ENCODE measurements at regions not wholly inside any gene's neighbourhood (a gene's known extent, or its start where the extent isn't known, plus 50 kb on each side); places are given as distances from the start of the nearest gene placed in this dataset.
"Not testable (repeated sequence)": the region's sequence is repeated elsewhere in the genome, so short reads cannot be mapped to it uniquely, and the experiment has no call there.

- ATAC-seq; intact Hi-C loops (cut with DNase I, micrococcal nuclease); DNase-seq: not testable (repeated sequence)
Measured at GRCh38 chr16:22572331-22573224, 61.9 kb downstream of the NPIPB5 start.

DNA sequence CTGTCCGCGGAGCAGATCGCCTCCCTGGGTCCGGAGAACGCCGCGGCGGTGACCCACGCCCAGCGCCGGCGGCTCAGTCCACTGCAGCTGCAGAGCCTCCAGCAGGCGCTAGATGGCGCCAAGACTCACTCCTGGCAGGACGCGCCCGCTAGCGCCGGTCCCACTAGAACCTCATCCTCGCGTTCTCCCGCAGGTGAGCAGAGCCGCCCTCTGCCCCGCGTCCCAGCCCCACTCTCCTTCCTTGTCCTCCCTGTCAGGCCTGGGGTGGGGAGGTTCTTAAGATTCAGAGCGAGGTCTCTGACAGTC is 62.5 kb downstream of the NPIPB5 start:
- intact Hi-C loops (cut with DNase I, micrococcal nuclease); DNase-seq: not testable (repeated sequence)
- ATAC-seq = peak; percentile 98

DNA sequence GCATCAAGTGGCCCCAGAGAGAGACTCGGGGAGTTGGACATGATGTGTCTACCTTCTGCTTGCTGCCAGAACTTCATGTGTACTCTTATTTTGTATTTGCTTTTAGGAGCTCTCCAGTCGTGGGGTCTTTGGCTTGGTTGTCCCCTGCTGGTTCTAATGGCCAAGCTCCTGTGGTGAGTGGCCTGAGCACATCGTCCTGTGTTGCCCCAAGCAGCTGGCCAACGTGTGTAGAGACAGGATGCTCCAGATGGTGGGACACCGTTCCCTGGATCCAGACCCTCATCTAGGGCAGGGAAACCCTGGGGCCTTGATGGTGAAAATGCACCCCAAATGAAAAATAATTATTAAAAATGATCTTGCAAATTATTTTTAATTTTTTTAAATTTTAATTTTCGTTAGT is 65.8 kb downstream of the NPIPB5 start:
- DNase-seq; ATAC-seq; intact Hi-C loops (cut with DNase I, micrococcal nuclease): not testable (repeated sequence)

DNA sequence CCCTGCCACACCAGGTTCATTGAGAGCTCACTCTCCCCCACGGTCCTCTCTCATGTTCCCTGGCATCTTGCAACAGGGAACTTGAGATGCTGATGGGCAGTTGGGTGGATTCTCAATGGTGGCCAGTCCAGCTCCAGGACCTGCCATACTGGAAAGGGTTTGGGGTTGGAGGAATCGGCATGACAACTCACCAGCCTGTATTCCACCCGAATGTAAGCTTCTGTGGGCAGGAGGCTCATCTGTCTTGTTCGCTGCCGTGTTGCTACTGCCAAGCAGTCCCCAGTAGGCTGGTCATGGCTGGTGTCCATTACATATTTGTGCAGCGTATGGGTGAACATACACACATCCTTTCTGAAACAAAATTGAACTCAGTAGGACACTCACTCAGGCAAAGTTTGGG is 72.5 kb downstream of the NPIPB5 start:
- intact Hi-C loops (cut with DNase I, micrococcal nuclease); ATAC-seq; DNase-seq: not testable (repeated sequence)

- ATAC-seq; DNase-seq; intact Hi-C loops (cut with DNase I, micrococcal nuclease): not testable (repeated sequence)
Measured at GRCh38 chr16:22584459-22584858, 73.8 kb downstream of the NPIPB5 start.

DNA sequence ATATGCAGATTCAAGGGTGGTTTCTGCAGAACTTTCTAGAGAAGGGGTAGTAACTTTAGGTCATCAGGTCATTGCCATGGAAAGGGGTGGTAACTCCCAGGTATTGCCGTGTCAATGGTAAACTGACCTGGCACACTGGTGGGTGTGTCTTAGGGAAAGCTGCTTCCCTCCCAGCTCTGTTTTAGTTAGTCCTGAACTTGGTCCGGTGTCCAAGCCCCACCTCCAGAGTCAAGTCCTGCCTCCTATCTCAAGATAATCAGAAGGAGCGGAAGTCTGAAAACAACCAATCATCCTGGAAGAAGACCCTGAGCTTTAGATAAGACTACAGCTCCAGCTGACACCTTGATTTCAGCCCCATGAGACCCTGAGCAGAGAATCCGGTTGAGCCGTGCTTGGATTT is 74.2 kb downstream of the NPIPB5 start:
- ATAC-seq = peak; percentile 80
- DNase-seq; intact Hi-C loops (cut with DNase I, micrococcal nuclease): not testable (repeated sequence)

DNA sequence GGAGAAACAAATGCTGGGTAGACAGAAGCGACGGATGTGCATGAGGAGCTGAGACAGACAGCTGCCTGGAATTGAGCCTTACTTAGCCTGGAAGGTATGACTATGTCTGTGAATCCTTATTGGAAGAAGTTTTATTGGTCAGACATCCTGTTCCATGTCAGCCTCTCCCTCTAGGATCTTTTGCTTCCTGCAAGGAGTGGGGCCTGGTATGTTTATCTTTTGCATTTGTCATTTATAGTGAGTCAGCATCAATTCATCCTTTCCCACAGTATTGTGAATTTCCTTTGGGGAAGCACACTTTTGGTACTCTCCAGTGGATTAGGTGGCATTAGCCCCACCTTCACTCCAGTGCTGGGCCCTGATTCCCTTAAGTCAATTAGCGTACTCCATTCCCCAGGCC is 74.7 kb downstream of the NPIPB5 start:
- intact Hi-C loops (cut with DNase I, micrococcal nuclease); DNase-seq: not testable (repeated sequence)
- peak; percentile 91 for ATAC-seq

GRCh38 chr16:22586732-22587131 is 76.0 kb downstream of the NPIPB5 start:
- intact Hi-C loops (cut with DNase I, micrococcal nuclease); ATAC-seq; DNase-seq: not testable (repeated sequence)

- ATAC-seq; intact Hi-C loops (cut with DNase I, micrococcal nuclease); DNase-seq: not testable (repeated sequence)
Measured at GRCh38 chr16:22589757-22590156, 79.1 kb downstream of the NPIPB5 start.

GRCh38 chr16:22596445-22597045 is 85.9 kb downstream of the NPIPB5 start:
- DNase-seq; ATAC-seq; intact Hi-C loops (cut with DNase I, micrococcal nuclease): not testable (repeated sequence)

- intact Hi-C loops (cut with DNase I, micrococcal nuclease); DNase-seq; ATAC-seq: not testable (repeated sequence)
Measured at GRCh38 chr16:22603744-22604143, 93.1 kb downstream of the NPIPB5 start.

DNA sequence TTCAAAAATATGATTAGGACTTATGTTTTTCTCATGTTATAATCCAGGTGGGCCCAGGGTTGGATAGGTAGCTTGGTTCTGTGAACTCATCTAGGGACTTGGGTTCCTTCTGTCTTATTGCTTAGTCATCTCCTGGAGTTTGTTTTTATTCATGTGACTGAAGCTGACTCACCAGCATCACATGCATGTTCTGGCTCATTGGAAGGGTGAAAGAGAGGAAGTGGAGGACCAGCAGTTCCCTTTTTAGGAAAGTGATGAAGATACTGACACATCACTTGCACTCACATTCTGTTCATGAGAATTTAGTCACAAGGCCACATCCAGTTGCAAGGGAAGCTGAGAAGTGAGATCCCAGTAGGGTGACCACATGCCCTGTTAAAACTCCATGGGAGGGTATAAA is 95.9 kb downstream of the NPIPB5 start:
- ATAC-seq; DNase-seq; intact Hi-C loops (cut with DNase I, micrococcal nuclease): not testable (repeated sequence)

GRCh38 chr16:22609798-22610197 is 99.1 kb downstream of the NPIPB5 start:
- intact Hi-C loops (cut with DNase I, micrococcal nuclease); ATAC-seq; DNase-seq: not testable (repeated sequence)

DNA sequence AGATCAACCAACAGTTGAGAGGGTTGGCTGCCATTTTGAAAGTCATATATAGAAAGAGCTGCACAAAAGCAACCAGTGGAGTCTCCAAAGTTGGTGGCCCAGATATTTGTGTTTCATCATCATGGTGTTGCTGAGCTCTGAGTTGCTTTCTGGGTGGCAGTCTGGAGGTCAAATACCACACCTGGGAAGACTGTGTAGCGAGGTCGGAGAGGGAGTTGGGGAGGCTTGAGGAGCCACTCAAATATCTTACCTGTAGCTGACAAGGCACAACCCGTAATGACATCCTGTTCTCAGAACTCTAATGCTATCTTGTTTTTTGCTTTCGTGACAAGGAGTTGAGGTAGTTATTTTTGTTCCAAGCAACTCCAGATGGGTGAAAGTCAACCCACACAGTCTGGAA is 100.4 kb downstream of the NPIPB5 start:
- intact Hi-C loops (cut with DNase I, micrococcal nuclease); DNase-seq; ATAC-seq: not testable (repeated sequence)

GRCh38 chr16:22614271-22614947 is 103.7 kb downstream of the NPIPB5 start:
- intact Hi-C loops (cut with DNase I, micrococcal nuclease) = no loop called here
- DNase-seq (peak; percentile 59 to 66), ATAC-seq (peak; percentile 99)

- DNase-seq = no peak
- no peak for ATAC-seq
- intact Hi-C loops (cut with DNase I, micrococcal nuclease) = no loop called here
Measured at GRCh38 chr16:22618842-22619241, 108.2 kb downstream of the NPIPB5 start.

GRCh38 chr16:22621586-22622155 is 111.0 kb downstream of the NPIPB5 start:
- no peak for DNase-seq
- intact Hi-C loops (cut with DNase I, micrococcal nuclease) = no loop called here
- no peak for ATAC-seq

- intact Hi-C loops (cut with DNase I, micrococcal nuclease) = no loop called here
- DNase-seq (no peak), ATAC-seq (no peak)
Measured at GRCh38 chr16:22622703-22623102, 112.0 kb downstream of the NPIPB5 start.

DNA sequence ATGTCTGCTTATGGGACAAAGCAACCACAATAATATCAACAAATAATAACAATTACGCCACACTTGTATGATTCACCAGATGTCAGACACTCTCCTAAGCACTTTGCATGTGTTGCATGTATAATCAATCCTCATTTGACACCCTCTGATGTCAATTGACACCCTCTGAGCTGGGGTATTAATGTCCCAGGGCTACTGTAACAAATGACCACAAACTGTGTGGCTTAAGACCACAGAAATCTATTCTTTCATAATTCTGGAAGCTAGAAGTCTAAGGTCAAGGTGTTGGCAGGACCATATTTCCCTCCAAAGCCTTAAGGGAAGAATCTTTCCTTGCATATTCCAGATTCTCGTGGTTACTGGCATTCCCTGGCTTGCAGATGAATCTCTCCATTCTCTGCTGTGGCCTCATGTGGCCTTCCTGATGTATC is 112.7 kb downstream of the NPIPB5 start:
- no peak for ATAC-seq
- DNase-seq = no peak
- intact Hi-C loops (cut with DNase I, micrococcal nuclease) = no loop called here
